NCI-H446 (cell line): ENCODE measurements at regions not wholly inside any gene's neighbourhood (a gene's known extent, or its start where the extent isn't known, plus 50 kb on each side); places are given as distances from the start of the nearest gene placed in this dataset.
"Not testable (repeated sequence)": the region's sequence is repeated elsewhere in the genome, so short reads cannot be mapped to it uniquely, and the experiment has no call there.

Experiments used
- DNase-seq, 2 experiments: peaks; one replicate each; lab custom pipeline; 2025; lab: John Stamatoyannopoulos, UW

- DNase-seq: no peak
These were observed 209.2 kb upstream of the ZSWIM2 start for GRCh38 chr2:187058198-187058597.

- DNase-seq: no peak
These were observed 208.5 kb upstream of the ZSWIM2 start for GRCh38 chr2:187057466-187057865.

- peak in 1 of 2 experiments; percentile 10 for DNase-seq
These were observed 207.7 kb upstream of the ZSWIM2 start for GRCh38 chr2:187056416-187057334.

- DNase-seq: no peak
These were observed 206.5 kb upstream of the ZSWIM2 start for GRCh38 chr2:187055463-187055862.

GRCh38 chr2:187054501-187055319 lies 205.7 kb upstream of the ZSWIM2 start:
- no peak for DNase-seq

- no peak for DNase-seq
These were observed 202.4 kb upstream of the ZSWIM2 start for GRCh38 chr2:187051350-187051749.

- no peak for DNase-seq
These were observed 201.5 kb upstream of the ZSWIM2 start for GRCh38 chr2:187050409-187050998.

GRCh38 chr2:187037310-187037709 lies 188.3 kb upstream of the ZSWIM2 start:
- no peak for DNase-seq

- no peak for DNase-seq
These were observed 185.5 kb upstream of the ZSWIM2 start for GRCh38 chr2:187034434-187034833.

- DNase-seq: no peak
These were observed 175.8 kb upstream of the ZSWIM2 start for GRCh38 chr2:187024739-187025138.

- DNase-seq: not testable (repeated sequence)
These were observed 175.0 kb upstream of the ZSWIM2 start for GRCh38 chr2:187023996-187024395.

GRCh38 chr2:187017438-187017837 lies 168.5 kb upstream of the ZSWIM2 start:
- no peak for DNase-seq

- no peak for DNase-seq
These were observed 164.1 kb upstream of the ZSWIM2 start for GRCh38 chr2:187013058-187013457.

- no peak for DNase-seq
These were observed 162.3 kb upstream of the ZSWIM2 start for GRCh38 chr2:187011206-187011832.

GRCh38 chr2:187009483-187010239 lies 160.7 kb upstream of the ZSWIM2 start:
- no peak for DNase-seq

GRCh38 chr2:187008111-187008510 lies 159.1 kb upstream of the ZSWIM2 start:
- no peak for DNase-seq

GRCh38 chr2:187003611-187004010 lies 154.6 kb upstream of the ZSWIM2 start:
- DNase-seq: no peak

- peak in 1 of 2 experiments; percentile 21 for DNase-seq
These were observed 154.1 kb upstream of the ZSWIM2 start for GRCh38 chr2:187003038-187003554.

GRCh38 chr2:187002242-187002641 lies 153.3 kb upstream of the ZSWIM2 start:
- no peak for DNase-seq

GRCh38 chr2:187001248-187001647 lies 152.3 kb upstream of the ZSWIM2 start:
- no peak for DNase-seq

- DNase-seq: no peak
These were observed 146.1 kb upstream of the ZSWIM2 start for GRCh38 chr2:186995092-186995491.
